SHP77 (cell line): ENCODE measurements at regions not wholly inside any gene's neighbourhood (a gene's known extent, or its start where the extent isn't known, plus 50 kb on each side); places are given as distances from the start of the nearest gene placed in this dataset.
"Not testable (repeated sequence)": the region's sequence is repeated elsewhere in the genome, so short reads cannot be mapped to it uniquely, and the experiment has no call there.

Experiments used
- DNase-seq, 2 experiments: peaks; one replicate each; lab custom pipeline; 2025; lab: John Stamatoyannopoulos, UW

DNA sequence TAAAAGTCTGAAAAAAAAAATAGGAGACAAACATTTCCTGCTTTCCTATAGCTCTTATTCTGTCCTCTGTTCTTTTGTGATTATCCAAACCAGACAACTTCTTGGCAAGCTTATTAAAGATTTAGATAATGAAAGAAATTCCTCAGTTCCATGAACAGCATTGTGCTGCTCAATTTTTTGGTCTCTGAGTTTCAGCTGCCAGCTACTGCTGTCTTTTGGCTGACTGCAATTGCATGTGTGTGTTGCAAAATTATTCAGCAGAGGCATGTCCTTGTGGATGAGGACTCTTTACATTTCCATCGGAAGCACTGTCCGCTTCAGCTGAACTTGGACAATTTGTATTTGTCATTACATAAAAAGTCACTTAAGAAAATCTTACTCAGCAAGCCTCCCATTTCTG lies 397.3 kb upstream of the RASGRP1 start:
- DNase-seq: no peak

DNA sequence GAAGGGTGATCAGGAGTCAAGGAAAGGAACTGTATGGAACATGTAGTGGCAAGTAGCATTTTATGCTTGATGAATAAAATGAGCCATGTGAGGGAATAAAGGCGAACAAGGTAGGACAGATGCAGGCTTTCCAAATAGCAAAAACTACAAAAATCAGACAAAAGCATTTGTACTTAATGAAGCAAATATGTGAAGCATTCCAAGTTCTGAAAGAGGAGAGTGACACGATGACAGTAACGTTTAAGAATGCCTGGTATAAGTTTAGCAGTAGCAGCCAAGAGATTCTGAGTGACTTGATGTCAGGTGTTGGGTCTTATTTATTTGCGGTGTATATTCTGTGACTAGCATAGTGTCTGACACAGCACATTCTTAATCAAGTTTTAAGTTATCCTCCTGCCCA lies 408.2 kb upstream of the RASGRP1 start:
- DNase-seq: no peak

- DNase-seq: no peak
Observed at GRCh38 chr15:38975282-38975990, 410.8 kb upstream of the RASGRP1 start.

GRCh38 chr15:38991126-38991525 lies 426.5 kb upstream of the RASGRP1 start:
- no peak for DNase-seq

DNA sequence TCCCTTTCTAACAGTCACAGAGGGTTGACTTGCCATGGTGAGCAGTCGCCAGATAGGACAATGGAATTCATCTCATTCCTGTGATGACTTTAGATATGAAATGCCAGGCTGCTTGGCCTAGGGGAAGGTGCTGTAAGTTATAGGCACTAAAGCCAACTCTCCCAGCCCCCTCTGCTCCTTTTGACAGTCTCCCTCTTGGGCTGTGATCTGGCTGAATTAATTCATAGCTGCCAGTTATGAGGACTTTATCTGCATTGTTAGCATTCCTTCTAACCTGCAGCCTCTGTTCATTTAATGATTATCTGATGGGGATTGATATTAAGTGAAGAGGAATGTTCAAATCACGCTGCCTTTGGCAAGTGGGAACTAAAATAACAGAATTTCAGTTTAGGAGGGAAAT lies 427.1 kb upstream of the RASGRP1 start:
- no peak for DNase-seq

- DNase-seq: no peak
Observed at GRCh38 chr15:38992506-38992905, 427.9 kb upstream of the RASGRP1 start.

GRCh38 chr15:38992930-38993329 lies 428.3 kb upstream of the RASGRP1 start:
- DNase-seq: no peak

GRCh38 chr15:38994310-38994709 lies 429.7 kb upstream of the RASGRP1 start:
- DNase-seq: no peak

- DNase-seq: no peak
Observed at GRCh38 chr15:38996111-38996631, 431.6 kb upstream of the RASGRP1 start.

- DNase-seq: no peak
Observed at GRCh38 chr15:38997841-38998240, 433.2 kb upstream of the RASGRP1 start.

DNA sequence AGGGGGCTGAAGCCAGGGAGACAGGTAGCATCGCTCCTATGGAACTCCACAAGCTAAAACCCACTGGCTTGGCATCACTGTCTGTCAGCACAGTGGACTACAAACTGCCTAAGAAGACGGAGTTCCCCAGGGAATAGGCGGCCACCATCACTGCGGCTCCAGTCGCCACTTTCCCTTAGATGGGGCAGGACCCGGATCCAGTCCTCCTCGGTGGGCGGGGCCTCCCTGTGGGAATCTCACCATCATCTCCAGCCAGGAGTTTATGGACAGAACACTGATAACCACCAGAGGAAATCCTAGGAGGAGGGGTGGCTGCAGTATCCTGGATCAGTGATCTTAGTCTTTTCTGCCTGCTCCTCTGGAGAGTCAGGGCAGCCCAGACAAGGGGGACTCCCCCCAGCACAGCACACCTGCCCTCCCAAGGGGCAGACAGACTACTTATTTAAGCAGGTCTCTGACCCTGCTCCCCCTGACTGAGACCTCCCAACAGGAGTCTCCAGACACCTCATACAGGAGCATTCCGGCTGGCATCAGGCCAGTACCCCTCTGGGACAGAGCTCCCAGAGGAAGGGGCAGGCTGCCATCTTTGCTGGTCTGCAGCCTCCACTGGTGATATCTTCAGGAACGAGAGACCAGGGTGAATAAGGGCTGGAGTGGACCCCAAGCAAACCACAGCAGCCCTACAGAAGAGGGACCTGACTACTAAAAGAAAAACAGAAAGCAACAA lies 435.6 kb upstream of the RASGRP1 start:
- DNase-seq: no peak

GRCh38 chr15:39009740-39010139 lies 445.1 kb upstream of the RASGRP1 start:
- DNase-seq: no peak

DNA sequence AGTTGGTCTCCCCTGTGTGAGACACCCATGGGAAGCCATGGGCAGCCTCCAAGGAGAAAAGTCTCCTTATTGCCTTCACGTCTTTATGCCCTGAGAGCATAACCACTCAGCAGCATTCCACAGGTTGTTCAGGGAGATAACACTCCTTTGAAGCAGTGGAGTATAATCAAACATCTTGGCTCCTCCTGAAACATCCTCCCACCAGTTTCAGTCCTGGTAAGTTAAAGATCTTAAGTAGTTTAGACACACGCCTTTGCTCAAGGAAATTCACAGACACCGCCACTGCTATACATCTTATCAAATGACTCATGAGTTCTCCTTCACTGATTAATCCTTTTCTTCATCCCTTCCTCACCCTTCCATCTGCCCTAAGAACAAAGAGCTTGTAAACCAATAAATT lies 446.5 kb upstream of the RASGRP1 start:
- not testable (repeated sequence) for DNase-seq

DNA sequence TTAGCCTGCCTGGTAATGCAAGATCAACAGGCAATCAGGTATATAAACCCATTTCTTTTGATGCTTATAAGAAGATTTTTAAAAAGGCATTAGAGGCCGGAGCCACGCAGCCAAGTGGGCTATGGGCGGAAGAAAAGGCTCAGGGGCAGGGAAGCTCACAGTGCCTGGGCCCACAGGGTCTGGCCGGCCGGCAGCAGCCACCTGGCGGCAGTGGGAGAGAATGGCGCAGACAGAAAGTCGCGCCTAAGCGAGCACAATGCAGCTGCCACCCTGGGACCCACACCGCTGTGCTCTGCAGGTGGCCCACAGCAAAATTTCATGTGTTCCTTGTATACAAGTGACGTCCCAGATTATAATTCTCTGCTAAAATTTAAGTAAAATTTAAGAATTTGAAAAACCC lies 448.6 kb upstream of the RASGRP1 start:
- no peak for DNase-seq

- DNase-seq: no peak
Observed at GRCh38 chr15:39014682-39015081, 450.1 kb upstream of the RASGRP1 start.

GRCh38 chr15:39016706-39017105 lies 452.1 kb upstream of the RASGRP1 start:
- no peak for DNase-seq

GRCh38 chr15:39018966-39019365 lies 454.4 kb upstream of the RASGRP1 start:
- DNase-seq: no peak

- no peak for DNase-seq
Observed at GRCh38 chr15:39021341-39021740, 456.7 kb upstream of the RASGRP1 start.

DNA sequence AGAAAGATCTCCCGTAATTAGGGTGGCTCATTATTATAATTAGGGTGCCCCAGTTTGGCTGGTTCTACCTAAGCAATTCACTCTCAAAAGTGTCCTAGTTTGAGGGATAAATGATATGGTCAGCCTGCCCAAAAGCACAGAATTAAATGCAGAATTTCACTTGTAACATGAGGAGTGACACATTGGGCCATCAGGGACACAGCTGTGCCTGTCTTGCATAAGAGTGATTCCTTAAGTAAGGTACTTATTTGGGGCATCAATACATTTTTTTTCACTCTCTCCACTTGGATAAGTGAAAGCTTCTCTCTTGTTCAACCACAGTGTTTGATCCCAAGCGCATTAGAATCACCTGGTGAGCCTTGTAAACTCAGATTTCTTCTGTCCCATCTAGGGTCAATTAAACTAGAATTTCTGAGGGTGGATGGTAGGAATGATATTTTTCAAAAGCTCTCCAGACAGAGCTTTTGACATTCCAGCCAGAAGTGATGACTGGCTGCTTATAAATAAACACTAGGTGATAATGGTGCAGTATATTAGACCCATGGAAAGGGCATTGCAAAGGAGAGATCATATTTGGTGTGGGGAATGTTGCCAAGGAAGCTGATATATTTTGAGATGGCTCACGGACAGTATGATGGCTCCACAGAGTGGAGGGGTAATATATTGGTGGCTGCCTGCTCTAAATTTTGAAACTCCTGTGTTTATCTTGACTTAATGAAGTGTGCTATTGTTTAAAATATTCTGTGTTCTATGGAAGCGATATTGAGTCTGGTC lies 458.1 kb upstream of the RASGRP1 start:
- DNase-seq: no peak

- DNase-seq: no peak
Observed at GRCh38 chr15:39025321-39025720, 460.7 kb upstream of the RASGRP1 start.

GRCh38 chr15:39025881-39026280 lies 461.3 kb upstream of the RASGRP1 start:
- no peak for DNase-seq

DNA sequence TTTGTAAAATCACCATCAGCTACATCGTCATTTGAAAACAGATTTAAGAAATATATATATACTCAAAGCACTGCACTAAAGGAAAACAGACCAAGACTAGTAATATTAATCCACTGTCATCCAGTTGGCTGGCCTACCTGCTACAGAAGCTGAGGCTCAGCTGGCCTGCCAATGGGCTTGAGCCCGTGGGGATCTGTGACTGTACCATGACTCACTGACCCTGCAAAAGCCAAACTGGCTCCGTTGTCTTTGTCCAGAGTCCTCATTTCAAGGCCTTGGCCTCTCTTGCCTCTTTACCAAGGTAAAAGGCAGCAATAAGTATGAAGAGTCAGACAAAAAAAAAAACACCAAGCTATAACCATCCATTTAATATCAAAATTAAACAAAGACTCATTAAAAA lies 463.5 kb upstream of the RASGRP1 start:
- no peak for DNase-seq

DNA sequence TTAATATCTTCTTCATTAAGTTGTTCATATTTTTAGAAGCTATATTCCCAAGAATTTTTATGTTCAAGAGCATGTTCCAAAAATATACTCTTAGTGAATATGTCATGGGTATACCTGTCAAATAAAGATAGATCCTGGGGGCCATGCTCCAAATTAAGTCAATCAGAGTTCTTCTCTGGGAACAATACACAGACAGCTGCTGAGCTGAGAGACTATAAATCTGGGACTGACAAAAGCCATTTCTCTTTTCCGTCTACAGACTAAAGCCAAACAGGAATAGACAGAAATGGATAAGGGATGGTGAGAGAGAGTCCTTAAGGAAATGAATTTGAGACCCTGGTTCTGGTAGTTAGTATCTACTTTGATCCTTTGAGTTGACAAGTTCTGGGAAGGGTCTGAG lies 465.1 kb upstream of the RASGRP1 start:
- no peak for DNase-seq
